IMR-90 (cell line): ENCODE measurements at regions not wholly inside any gene's neighbourhood (a gene's known extent, or its start where the extent isn't known, plus 50 kb on each side); places are given as distances from the start of the nearest gene placed in this dataset.

Experiments used
- ATAC-seq: fragments of 200-7000 bp; cut with Tn5 transposase; 2 replicates; pipeline ENCODE4 v1.9.1; 2020; ENCODE audit warnings: low read depth, mild to moderate bottlenecking, moderate library complexity
- BruUV-seq: library from RNA; stranded (reverse); fragments of 400-500 nt; replicated peaks from 2 replicates; lab custom pipeline; 2021; lab: Mats Ljungman, UMichigan
- CTCF ChIA-PET: fragments of 300-600 bp; formaldehyde crosslinking; extraction: SDS; loops from one replicate; lab custom pipeline; 2021; ENCODE audit warnings: antibody characterized with exemption; lab: Yijun Ruan, JAX
- POLR2A ChIA-PET: fragments of 300-600 bp; sonication (Branson Sonifier 250); formaldehyde crosslinking; loops from one replicate; lab custom pipeline; 2022; ENCODE audit warnings: antibody characterized with exemption; ENCODE audit not compliant: unreplicated experiment; lab: Charles Lee
- DNase-seq: peaks from one replicate; pipeline ENCODE4 v3.0.0; 2013
- H2AFZ ChIP-seq: replicated peaks from 2 replicates; pipeline ENCODE3; 2013; ENCODE audit warnings: low read length, mild to moderate bottlenecking; ENCODE audit not compliant: poor library complexity
- H2AK5ac ChIP-seq: 2 replicates; pipeline ENCODE4 v1.6.1; 2013; ENCODE audit warnings: low read depth, low read length, inconsistent platforms
- H2AK9ac ChIP-seq: replicated peaks from 2 replicates; pipeline ENCODE3; 2013; ENCODE audit warnings: mild to moderate bottlenecking, low read depth, low read length, moderate library complexity; ENCODE audit not compliant: poor library complexity
- H2BK120ac ChIP-seq: 2 replicates; pipeline ENCODE4 v1.6.1; 2013; ENCODE audit warnings: low read depth, low read length, inconsistent platforms
- H2BK15ac ChIP-seq: 3 replicates; pipeline ENCODE4 v1.6.1; 2013; ENCODE audit warnings: low read depth, low read length, inconsistent platforms
- H2BK20ac ChIP-seq: 2 replicates; pipeline ENCODE4 v1.6.1; 2013; ENCODE audit warnings: low read depth, mild to moderate bottlenecking, inconsistent platforms, low read length, moderate library complexity
- H2BK5ac ChIP-seq: 2 replicates; pipeline ENCODE4 v1.6.1; 2013; ENCODE audit warnings: mild to moderate bottlenecking, low read depth, low read length, inconsistent platforms; ENCODE audit not compliant: poor library complexity, severe bottlenecking
- H3K14ac ChIP-seq: replicated peaks from 2 replicates; pipeline ENCODE4 v1.6.1; 2013; ENCODE audit warnings: low read depth, low read length, inconsistent platforms
- H3K18ac ChIP-seq: 2 replicates; pipeline ENCODE4 v1.6.1; 2013; ENCODE audit warnings: low read depth, low read length, control low read depth
- H3K23ac ChIP-seq: 2 replicates; pipeline ENCODE4 v1.6.1; 2013; ENCODE audit warnings: low read depth, low read length, inconsistent platforms
- H3K27ac ChIP-seq: 2 replicates; pipeline ENCODE4 v1.5.1; 2013; ENCODE audit warnings: mild to moderate bottlenecking, control low read depth, low read length; ENCODE audit not compliant: insufficient read depth
- H3K27me3 ChIP-seq: 2 replicates; pipeline ENCODE4 v1.6.1; 2013; ENCODE audit warnings: low read length; ENCODE audit not compliant: control insufficient read depth, insufficient read depth
- H3K36me3 ChIP-seq: 2 replicates; pipeline ENCODE4 v1.6.1; 2013; ENCODE audit warnings: low read length, mixed read lengths; ENCODE audit not compliant: control insufficient read depth, insufficient read depth
- H3K4ac ChIP-seq: 2 replicates; pipeline ENCODE4 v1.6.1; 2013; ENCODE audit warnings: low read depth, low read length, inconsistent platforms
- H3K4me1 ChIP-seq: 2 replicates; pipeline ENCODE4 v1.6.1; 2013; ENCODE audit warnings: low read length, mixed read lengths; ENCODE audit not compliant: control insufficient read depth, insufficient read depth
- H3K4me2 ChIP-seq: 2 replicates; pipeline ENCODE4 v1.6.1; 2013; ENCODE audit warnings: low read depth, mild to moderate bottlenecking, control low read depth, low read length, moderate library complexity
- H3K4me3 ChIP-seq: 2 replicates; pipeline ENCODE4 v1.5.1; 2013; ENCODE audit warnings: low read depth, mild to moderate bottlenecking, control low read depth, low read length, moderate library complexity; ENCODE audit not compliant: insufficient read depth
- H3K56ac ChIP-seq: 2 replicates; pipeline ENCODE4 v1.6.1; 2013; ENCODE audit warnings: low read length, inconsistent platforms; ENCODE audit not compliant: insufficient read depth; ENCODE audit errors: extremely low read depth
- H3K79me1 ChIP-seq, 2 experiments: 2 replicates each; pipeline ENCODE4 v1.6.1; 2013; ENCODE audit warnings: low read length in 2 of 2, inconsistent platforms in 1 of 2, low read depth in 1 of 2
- H3K9ac ChIP-seq: 2 replicates; pipeline ENCODE4 v1.6.1; 2013; ENCODE audit warnings: low read depth, low read length, control low read depth
- H3K9me1 ChIP-seq: 2 replicates; pipeline ENCODE4 v1.6.1; 2013; ENCODE audit warnings: low read length, inconsistent platforms; ENCODE audit not compliant: insufficient read depth
- H3K9me3 ChIP-seq: 2 replicates; pipeline ENCODE4 v1.6.1; 2013; ENCODE audit warnings: low read length; ENCODE audit not compliant: control insufficient read depth, insufficient read depth
- H4K20me1 ChIP-seq: 2 replicates; pipeline ENCODE4 v1.6.1; 2013; ENCODE audit warnings: low read length, inconsistent platforms; ENCODE audit not compliant: insufficient read depth
- H4K5ac ChIP-seq: 2 replicates; pipeline ENCODE4 v1.6.1; 2013; ENCODE audit warnings: mild to moderate bottlenecking, low read depth, low read length, control low read depth
- H4K8ac ChIP-seq, 2 experiments: 2 replicates each; pipeline ENCODE4 v1.6.1; 2013; ENCODE audit warnings: low read depth in 2 of 2, low read length in 2 of 2, control low read depth in 1 of 2, inconsistent platforms in 1 of 2
- H4K91ac ChIP-seq: 2 replicates; pipeline ENCODE4 v1.6.1; 2013; ENCODE audit warnings: low read depth, low read length, inconsistent platforms; ENCODE audit not compliant: insufficient read depth
- BHLHE40 ChIP-seq: fragments of 150-350 bp; IDR thresholded peaks from 2 replicates; pipeline ENCODE4 v1.6.1; 2016; ENCODE audit warnings: mild to moderate bottlenecking, low read depth, low read length
- CEBPB ChIP-seq: IDR thresholded peaks from 2 replicates; pipeline ENCODE4 v1.6.1; 2012; ENCODE audit warnings: low read depth, low read length, improper control_type of control experiment
- CTCF ChIP-seq: conservative IDR thresholded peaks from 2 replicates; pipeline ENCODE4 v1.5.1; 2012; ENCODE audit warnings: mild to moderate bottlenecking, low read depth, low read length, improper control_type of control experiment
- MAFK ChIP-seq: IDR thresholded peaks from 2 replicates; pipeline ENCODE4 v1.6.1; 2012; ENCODE audit warnings: low read depth, low read length, improper control_type of control experiment
- MAZ ChIP-seq: IDR thresholded peaks from 2 replicates; pipeline ENCODE4 v1.6.1; 2012; ENCODE audit warnings: low read depth, mild to moderate bottlenecking, low read length, improper control_type of control experiment, moderate library complexity, borderline replicate concordance
- NFE2L2 ChIP-seq: fragments of 150-350 bp; IDR thresholded peaks from 2 replicates; pipeline ENCODE4 v1.6.1; 2016; ENCODE audit warnings: low read depth, mild to moderate bottlenecking, low read length
- RAD21 ChIP-seq: IDR thresholded peaks from 2 replicates; pipeline ENCODE4 v1.6.1; 2012; ENCODE audit warnings: low read length, improper control_type of control experiment
- RCOR1 ChIP-seq: IDR thresholded peaks from 2 replicates; pipeline ENCODE4 v1.6.1; 2012; ENCODE audit warnings: mild to moderate bottlenecking, low read length, improper control_type of control experiment; ENCODE audit not compliant: insufficient replicate concordance
- USF2 ChIP-seq: fragments of 150-350 bp; IDR thresholded peaks from 2 replicates; pipeline ENCODE4 v1.6.1; 2017; ENCODE audit warnings: mild to moderate bottlenecking, antibody characterized with exemption, low read length, low read depth
- dilution Hi-C: fragments of 300-500 bp; cut with HindIII; formaldehyde crosslinking; loops from one replicate; pipeline ENCODE4 v1.14.3; 2018; ENCODE audit warnings: low sequenced_read_pairs; ENCODE audit not compliant: unreplicated experiment
- in situ Hi-C: fragments of 300-500 bp; cut with MboI; formaldehyde crosslinking; loops from 3 replicates; pipeline ENCODE4 v1.14.3; 2019; ENCODE audit warnings: low sequenced_read_pairs, inconsistent platforms, mixed read lengths
- intact Hi-C: fragments of 100-400 bp; cut with micrococcal nuclease; formaldehyde crosslinking; loops from 2 replicates; pipeline ENCODE4 v1.10.0; 2022
- TF ChIP-seq, protein P1 (sequence below): fragments of 150-350 bp; IDR thresholded peaks from 2 replicates; pipeline ENCODE4 v1.6.1; 2016; ENCODE audit warnings: low read depth, mild to moderate bottlenecking, low read length, moderate library complexity, borderline replicate concordance

DNA sequence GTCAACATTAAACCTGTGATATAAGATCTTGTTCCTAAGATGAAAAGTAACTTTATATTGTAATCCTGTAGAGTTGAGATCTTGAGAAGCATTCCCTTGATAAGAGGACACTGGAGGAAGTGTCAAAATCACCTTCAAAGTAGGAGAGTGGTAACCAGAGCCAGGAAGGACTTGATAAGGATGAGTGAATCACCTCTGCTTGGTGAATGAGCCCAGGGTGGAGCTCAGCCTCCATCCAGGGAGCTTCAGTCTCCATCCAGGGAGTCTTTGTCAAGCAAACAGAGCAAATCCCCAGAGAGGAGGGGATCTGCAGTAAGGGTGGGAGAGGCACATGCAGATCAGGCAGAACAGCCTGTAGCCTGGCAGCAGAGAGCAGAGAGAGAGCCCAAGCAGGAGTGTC is 167.1 kb upstream of the SIX2 start:
- ATAC-seq (no peak), DNase-seq (no peak)
- no peak overlapping the region for H2AFZ ChIP-seq
- no peaks in the 10 kb centered on the region for H3K79me1 ChIP-seq
- no peak overlapping the region for H4K8ac ChIP-seq
- H3K4me1 ChIP-seq: peaks cover 8% of the 10 kb centered on the region
- H3K4me2 ChIP-seq: no peak overlapping the region
- H3K4ac ChIP-seq: no peak overlapping the region
- H3K27me3 ChIP-seq: peaks cover 3% of the 10 kb centered on the region; the same call in 1 of the 2 replicates
- dilution Hi-C loops (no loop called here), in situ Hi-C loops (no loop called here), intact Hi-C loops (no loop called here)
- H3K14ac ChIP-seq: no peak overlapping the region
- ChIA-PET POLR2A (no interaction called here), CTCF (no interaction called here)
- 0 out of 2 replicates have a peak overlapping the region, but pooled peaks have one; percentile 18 for H4K91ac ChIP-seq
- H3K56ac ChIP-seq: no peak overlapping the region
- TF ChIP-seq RCOR1 (no peak), CTCF (no peak), USF2 (no peak), NFE2L2 (no peak), CEBPB (no peak), BHLHE40 (no peak), MAFK (no peak), MAZ (no peak), RAD21 (no peak)
- TF ChIP-seq, protein P1, sequence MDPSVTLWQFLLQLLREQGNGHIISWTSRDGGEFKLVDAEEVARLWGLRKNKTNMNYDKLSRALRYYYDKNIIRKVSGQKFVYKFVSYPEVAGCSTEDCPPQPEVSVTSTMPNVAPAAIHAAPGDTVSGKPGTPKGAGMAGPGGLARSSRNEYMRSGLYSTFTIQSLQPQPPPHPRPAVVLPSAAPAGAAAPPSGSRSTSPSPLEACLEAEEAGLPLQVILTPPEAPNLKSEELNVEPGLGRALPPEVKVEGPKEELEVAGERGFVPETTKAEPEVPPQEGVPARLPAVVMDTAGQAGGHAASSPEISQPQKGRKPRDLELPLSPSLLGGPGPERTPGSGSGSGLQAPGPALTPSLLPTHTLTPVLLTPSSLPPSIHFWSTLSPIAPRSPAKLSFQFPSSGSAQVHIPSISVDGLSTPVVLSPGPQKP: no peak
- H3K18ac ChIP-seq: no peak overlapping the region
- H3K9me1 ChIP-seq: 0 out of 2 replicates have a peak, but pooled peaks cover 3% of the 10 kb centered on the region
- H2BK15ac ChIP-seq: no peak overlapping the region
- no peaks in the 10 kb centered on the region for H3K36me3 ChIP-seq
- no peaks in the 10 kb centered on the region for H4K20me1 ChIP-seq
- H3K4me3 ChIP-seq: no peak overlapping the region
- no peak overlapping the region for H2BK120ac ChIP-seq
- H2BK20ac ChIP-seq: no peak overlapping the region
- no TSS peak for BruUV-seq
- no peak overlapping the region for H3K23ac ChIP-seq
- H3K9me3 ChIP-seq: no peaks in the 10 kb centered on the region
- H2AK5ac ChIP-seq: no peak overlapping the region
- H3K9ac ChIP-seq: no peak overlapping the region
- no peak overlapping the region for H4K5ac ChIP-seq
- no peak overlapping the region for H2BK5ac ChIP-seq
- no peak overlapping the region for H3K27ac ChIP-seq
- no peak overlapping the region for H2AK9ac ChIP-seq
